K562 (cell line): ENCODE measurements at regions not wholly inside any gene's neighbourhood (a gene's known extent, or its start where the extent isn't known, plus 50 kb on each side); places are given as distances from the start of the nearest gene placed in this dataset.

Experiments used
- ATAC-seq: fragments of 200-7000 bp; cut with Tn5 transposase; 3 replicates; pipeline ENCODE4 v1.9.1; 2020; ENCODE audit warnings: moderate library complexity
- BruUV-seq: library from RNA; stranded (reverse); fragments of 400-500 nt; replicated peaks from 2 replicates; lab custom pipeline; 2021; lab: Mats Ljungman, UMichigan
- CTCF ChIA-PET: fragments of 300-600 bp; formaldehyde crosslinking; extraction: SDS; loops from one replicate; lab custom pipeline; 2021; ENCODE audit warnings: low intra/inter-chr PET ratio; lab: Yijun Ruan, JAX
- POLR2A ChIA-PET: fragments of 300-600, 350-650 bp; sonication (Branson Sonifier 250); formaldehyde crosslinking; extraction: SDS; loops from one replicate; lab custom pipeline; 2021; ENCODE audit warnings: antibody characterized with exemption, inconsistent platforms; lab: Yijun Ruan, JAX
- DNase-seq, 4 experiments: peaks; one replicate each; pipeline versions ENCODE4 v3.0.0 to v3.0.0-alpha.2; 2011 to 2018; ENCODE audit warnings: low spot score in 3 of 4, mixed read lengths in 3 of 4; ENCODE audit errors: extremely low read depth in 1 of 4
- FAIRE-seq: peaks from 2 replicates; lab custom pipeline; 2011; peaks lifted over from hg19 to GRCh38; lab: Jason Lieb, UNC
- H2AFZ ChIP-seq: 2 replicates; pipeline ENCODE4 v1.6.0; 2011; ENCODE audit warnings: low read depth, low read length, control low read depth, inconsistent platforms
- H3K27ac ChIP-seq: fragments of 200-600 bp; 3 replicates; pipeline ENCODE4 v1.8.0; 2011; ENCODE audit warnings: low read depth, mild to moderate bottlenecking, control low read depth, inconsistent platforms, low read length, moderate library complexity, mixed read lengths; ENCODE audit errors: extremely low read depth
- H3K27me3 ChIP-seq, 2 experiments: fragments of 300-600 bp in 1 of 2; 2 replicates in 1 of 2; 3 replicates in 1 of 2; pipeline versions ENCODE4 v1.6.0 to v1.8.0; 2011; ENCODE audit warnings: inconsistent platforms in 2 of 2, low read length in 2 of 2, mild to moderate bottlenecking in 1 of 2, mixed read lengths in 1 of 2, moderate library complexity in 1 of 2; ENCODE audit not compliant: control insufficient read depth in 2 of 2, insufficient read depth in 2 of 2
- H3K36me3 ChIP-seq: fragments of 300-600 bp; 3 replicates; pipeline ENCODE4 v1.8.0; 2011; ENCODE audit warnings: mild to moderate bottlenecking, low read length, inconsistent platforms; ENCODE audit not compliant: control insufficient read depth, insufficient read depth
- H3K4me1 ChIP-seq, 2 experiments: fragments of 200-600 bp in 1 of 2; replicated peaks in 1 of 2; 2 replicates in 1 of 2; 3 replicates in 1 of 2; pipeline versions ENCODE4 v1.5.1 to v1.8.0; 2011; ENCODE audit warnings: inconsistent platforms in 2 of 2, low read length in 2 of 2, mild to moderate bottlenecking in 1 of 2, mixed read lengths in 1 of 2, moderate library complexity in 1 of 2; ENCODE audit not compliant: control insufficient read depth in 2 of 2, insufficient read depth in 2 of 2
- H3K4me2 ChIP-seq: 2 replicates; pipeline ENCODE4 v1.6.1; 2011; ENCODE audit warnings: low read length, control low read depth, inconsistent platforms, mixed read lengths; ENCODE audit not compliant: insufficient read depth
- H3K4me3 ChIP-seq: fragments of 200-600 bp; sonication (generic), shearing (Covaris generic); 2 replicates; pipeline ENCODE4 v1.5.1; 2016; ENCODE audit warnings: control low read depth, inconsistent platforms
- H3K79me2 ChIP-seq: fragments of 200-600 bp; 3 replicates; pipeline ENCODE4 v1.8.0; 2011; ENCODE audit warnings: low read length, inconsistent platforms; ENCODE audit not compliant: control insufficient read depth, insufficient read depth
- H3K9ac ChIP-seq, 2 experiments: 2 replicates each; pipeline versions ENCODE4 v1.6.0 to v1.6.1; 2011; ENCODE audit warnings: low read depth in 2 of 2, low read length in 2 of 2, control low read depth in 1 of 2, inconsistent platforms in 1 of 2, mild to moderate bottlenecking in 1 of 2, mixed read lengths in 1 of 2; ENCODE audit not compliant: insufficient read depth in 1 of 2
- H3K9me1 ChIP-seq: one replicate; pipeline ENCODE4 v1.6.0; 2011; ENCODE audit warnings: inconsistent platforms, mild to moderate bottlenecking, low read length, moderate library complexity; ENCODE audit not compliant: control insufficient read depth, insufficient read depth
- H3K9me3 ChIP-seq: replicated peaks from 2 replicates; pipeline ENCODE4 v1.5.1; 2011; ENCODE audit warnings: low read depth, low read length, inconsistent platforms; ENCODE audit not compliant: control insufficient read depth, insufficient read depth
- H4K20me1 ChIP-seq: replicated peaks from 2 replicates; pipeline ENCODE4 v1.6.1; 2011; ENCODE audit warnings: low read length, inconsistent platforms, mixed read lengths; ENCODE audit not compliant: control insufficient read depth, insufficient read depth
- HOXB6 ChIP-seq: fragments of 250-450 bp; sonication (Bioruptor Pico); IDR thresholded peaks from 2 replicates; pipeline ENCODE4 v1.5.1; 2022; ENCODE audit warnings: mild to moderate bottlenecking, borderline replicate concordance
- MAFG ChIP-seq: fragments of 450-650 bp; conservative IDR thresholded peaks from 2 replicates; pipeline ENCODE4 v1.6.1; 2016; ENCODE audit warnings: missing genetic modification characterization, missing compliant biosample characterization
- WGBS: fragments of 100-300 bp; shearing (Covaris generic); methylation state at CpG from one replicate; pipeline ENCODE4 v1.1.6; 2016; ENCODE audit warnings: low coverage, mixed read lengths; ENCODE audit not compliant: insufficient coverage; ENCODE audit errors: missing lambda C conversion rate; 5-methylcytosine and 5-hydroxymethylcytosine counted together
- in situ Hi-C: fragments of 300-500 bp; cut with MboI; formaldehyde crosslinking; loops from 4 replicates; pipeline ENCODE4 v1.15.0; 2018; ENCODE audit warnings: inconsistent platforms, mixed read lengths
- intact Hi-C: fragments of 100-400 bp; cut with micrococcal nuclease; formaldehyde crosslinking; loops from 2 replicates; pipeline ENCODE4 v1.14.2; 2022
- TF ChIP-seq, protein P1 (sequence below), 2 experiments: fragments of 450-650 bp in 1 of 2; IDR thresholded peaks; 2 replicates each; pipeline ENCODE4 v1.6.1; 2011 to 2017; ENCODE audit warnings: low read depth in 2 of 2, antibody characterized with exemption in 1 of 2, borderline replicate concordance in 1 of 2, low read length in 1 of 2, mild to moderate bottlenecking in 1 of 2, mixed read lengths in 1 of 2; ENCODE audit not compliant: control insufficient read depth in 1 of 2
- TF ChIP-seq, protein P2 (sequence below): fragments of 450-650 bp; IDR thresholded peaks from 2 replicates; pipeline ENCODE4 v1.6.1; 2016; ENCODE audit warnings: mild to moderate bottlenecking, moderate library complexity

DNA sequence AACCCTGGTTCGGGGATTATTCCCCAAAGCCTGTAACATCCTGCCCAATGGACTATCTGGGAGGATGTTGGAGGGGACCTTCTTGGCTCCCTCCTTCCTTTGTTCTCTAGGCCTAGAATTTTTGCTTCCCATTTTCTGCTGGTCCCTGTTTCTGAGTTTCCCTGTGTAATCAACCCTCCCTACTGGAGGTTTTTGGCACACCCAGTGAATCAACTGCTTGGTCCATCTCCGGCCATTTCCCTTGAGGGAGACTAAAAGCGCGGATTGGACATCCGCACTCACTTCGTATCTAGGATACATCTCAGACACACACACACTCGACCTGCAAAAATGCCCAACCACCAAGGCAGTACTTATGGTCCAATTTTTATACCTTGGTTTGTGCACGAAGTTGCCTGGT lies 108.2 kb upstream of the MAGEE2 start:
- intact Hi-C loops: no loop called here
- FAIRE-seq (no peak), DNase-seq (no peak), ATAC-seq (no peak)
- H4K20me1 ChIP-seq: no peaks in the 10 kb centered on the region
- ChIA-PET POLR2A (no interaction called here), CTCF (no interaction called here)
- no peaks in the 10 kb centered on the region for H3K36me3 ChIP-seq
- no peaks in the 10 kb centered on the region for H3K9me1 ChIP-seq
- no peaks in the 10 kb centered on the region for H3K79me2 ChIP-seq
- BruUV-seq: no TSS peak
- no peaks in the 10 kb centered on the region for H3K4me1 ChIP-seq
- H2AFZ ChIP-seq: no peak overlapping the region
- no peak overlapping the region for H3K4me3 ChIP-seq
- in situ Hi-C loops: no loop called here
- H3K4me2 ChIP-seq: no peak overlapping the region
- no peaks in the 10 kb centered on the region for H3K9me3 ChIP-seq
- no peaks in the 10 kb centered on the region for H3K27me3 ChIP-seq
- no peak overlapping the region for H3K27ac ChIP-seq
- WGBS: 0% methylated on average over 7 of the region's 8 CpGs
- H3K9ac ChIP-seq: no peak overlapping the region
- TF ChIP-seq HOXB6 (CRISPR knock-in tag): no peak
- TF ChIP-seq MAFG (tag): no peak
- TF ChIP-seq, protein P1, sequence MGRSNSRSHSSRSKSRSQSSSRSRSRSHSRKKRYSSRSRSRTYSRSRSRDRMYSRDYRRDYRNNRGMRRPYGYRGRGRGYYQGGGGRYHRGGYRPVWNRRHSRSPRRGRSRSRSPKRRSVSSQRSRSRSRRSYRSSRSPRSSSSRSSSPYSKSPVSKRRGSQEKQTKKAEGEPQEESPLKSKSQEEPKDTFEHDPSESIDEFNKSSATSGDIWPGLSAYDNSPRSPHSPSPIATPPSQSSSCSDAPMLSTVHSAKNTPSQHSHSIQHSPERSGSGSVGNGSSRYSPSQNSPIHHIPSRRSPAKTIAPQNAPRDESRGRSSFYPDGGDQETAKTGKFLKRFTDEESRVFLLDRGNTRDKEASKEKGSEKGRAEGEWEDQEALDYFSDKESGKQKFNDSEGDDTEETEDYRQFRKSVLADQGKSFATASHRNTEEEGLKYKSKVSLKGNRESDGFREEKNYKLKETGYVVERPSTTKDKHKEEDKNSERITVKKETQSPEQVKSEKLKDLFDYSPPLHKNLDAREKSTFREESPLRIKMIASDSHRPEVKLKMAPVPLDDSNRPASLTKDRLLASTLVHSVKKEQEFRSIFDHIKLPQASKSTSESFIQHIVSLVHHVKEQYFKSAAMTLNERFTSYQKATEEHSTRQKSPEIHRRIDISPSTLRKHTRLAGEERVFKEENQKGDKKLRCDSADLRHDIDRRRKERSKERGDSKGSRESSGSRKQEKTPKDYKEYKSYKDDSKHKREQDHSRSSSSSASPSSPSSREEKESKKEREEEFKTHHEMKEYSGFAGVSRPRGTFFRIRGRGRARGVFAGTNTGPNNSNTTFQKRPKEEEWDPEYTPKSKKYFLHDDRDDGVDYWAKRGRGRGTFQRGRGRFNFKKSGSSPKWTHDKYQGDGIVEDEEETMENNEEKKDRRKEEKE (IDR thresholded peaks at IDR 0.05; ENCODE audit: borderline replicate concordance in 1 of 2, control insufficient read depth in 1 of 2, low read depth in 2 of 2, low read length in 1 of 2): no peak
- TF ChIP-seq, protein P2, sequence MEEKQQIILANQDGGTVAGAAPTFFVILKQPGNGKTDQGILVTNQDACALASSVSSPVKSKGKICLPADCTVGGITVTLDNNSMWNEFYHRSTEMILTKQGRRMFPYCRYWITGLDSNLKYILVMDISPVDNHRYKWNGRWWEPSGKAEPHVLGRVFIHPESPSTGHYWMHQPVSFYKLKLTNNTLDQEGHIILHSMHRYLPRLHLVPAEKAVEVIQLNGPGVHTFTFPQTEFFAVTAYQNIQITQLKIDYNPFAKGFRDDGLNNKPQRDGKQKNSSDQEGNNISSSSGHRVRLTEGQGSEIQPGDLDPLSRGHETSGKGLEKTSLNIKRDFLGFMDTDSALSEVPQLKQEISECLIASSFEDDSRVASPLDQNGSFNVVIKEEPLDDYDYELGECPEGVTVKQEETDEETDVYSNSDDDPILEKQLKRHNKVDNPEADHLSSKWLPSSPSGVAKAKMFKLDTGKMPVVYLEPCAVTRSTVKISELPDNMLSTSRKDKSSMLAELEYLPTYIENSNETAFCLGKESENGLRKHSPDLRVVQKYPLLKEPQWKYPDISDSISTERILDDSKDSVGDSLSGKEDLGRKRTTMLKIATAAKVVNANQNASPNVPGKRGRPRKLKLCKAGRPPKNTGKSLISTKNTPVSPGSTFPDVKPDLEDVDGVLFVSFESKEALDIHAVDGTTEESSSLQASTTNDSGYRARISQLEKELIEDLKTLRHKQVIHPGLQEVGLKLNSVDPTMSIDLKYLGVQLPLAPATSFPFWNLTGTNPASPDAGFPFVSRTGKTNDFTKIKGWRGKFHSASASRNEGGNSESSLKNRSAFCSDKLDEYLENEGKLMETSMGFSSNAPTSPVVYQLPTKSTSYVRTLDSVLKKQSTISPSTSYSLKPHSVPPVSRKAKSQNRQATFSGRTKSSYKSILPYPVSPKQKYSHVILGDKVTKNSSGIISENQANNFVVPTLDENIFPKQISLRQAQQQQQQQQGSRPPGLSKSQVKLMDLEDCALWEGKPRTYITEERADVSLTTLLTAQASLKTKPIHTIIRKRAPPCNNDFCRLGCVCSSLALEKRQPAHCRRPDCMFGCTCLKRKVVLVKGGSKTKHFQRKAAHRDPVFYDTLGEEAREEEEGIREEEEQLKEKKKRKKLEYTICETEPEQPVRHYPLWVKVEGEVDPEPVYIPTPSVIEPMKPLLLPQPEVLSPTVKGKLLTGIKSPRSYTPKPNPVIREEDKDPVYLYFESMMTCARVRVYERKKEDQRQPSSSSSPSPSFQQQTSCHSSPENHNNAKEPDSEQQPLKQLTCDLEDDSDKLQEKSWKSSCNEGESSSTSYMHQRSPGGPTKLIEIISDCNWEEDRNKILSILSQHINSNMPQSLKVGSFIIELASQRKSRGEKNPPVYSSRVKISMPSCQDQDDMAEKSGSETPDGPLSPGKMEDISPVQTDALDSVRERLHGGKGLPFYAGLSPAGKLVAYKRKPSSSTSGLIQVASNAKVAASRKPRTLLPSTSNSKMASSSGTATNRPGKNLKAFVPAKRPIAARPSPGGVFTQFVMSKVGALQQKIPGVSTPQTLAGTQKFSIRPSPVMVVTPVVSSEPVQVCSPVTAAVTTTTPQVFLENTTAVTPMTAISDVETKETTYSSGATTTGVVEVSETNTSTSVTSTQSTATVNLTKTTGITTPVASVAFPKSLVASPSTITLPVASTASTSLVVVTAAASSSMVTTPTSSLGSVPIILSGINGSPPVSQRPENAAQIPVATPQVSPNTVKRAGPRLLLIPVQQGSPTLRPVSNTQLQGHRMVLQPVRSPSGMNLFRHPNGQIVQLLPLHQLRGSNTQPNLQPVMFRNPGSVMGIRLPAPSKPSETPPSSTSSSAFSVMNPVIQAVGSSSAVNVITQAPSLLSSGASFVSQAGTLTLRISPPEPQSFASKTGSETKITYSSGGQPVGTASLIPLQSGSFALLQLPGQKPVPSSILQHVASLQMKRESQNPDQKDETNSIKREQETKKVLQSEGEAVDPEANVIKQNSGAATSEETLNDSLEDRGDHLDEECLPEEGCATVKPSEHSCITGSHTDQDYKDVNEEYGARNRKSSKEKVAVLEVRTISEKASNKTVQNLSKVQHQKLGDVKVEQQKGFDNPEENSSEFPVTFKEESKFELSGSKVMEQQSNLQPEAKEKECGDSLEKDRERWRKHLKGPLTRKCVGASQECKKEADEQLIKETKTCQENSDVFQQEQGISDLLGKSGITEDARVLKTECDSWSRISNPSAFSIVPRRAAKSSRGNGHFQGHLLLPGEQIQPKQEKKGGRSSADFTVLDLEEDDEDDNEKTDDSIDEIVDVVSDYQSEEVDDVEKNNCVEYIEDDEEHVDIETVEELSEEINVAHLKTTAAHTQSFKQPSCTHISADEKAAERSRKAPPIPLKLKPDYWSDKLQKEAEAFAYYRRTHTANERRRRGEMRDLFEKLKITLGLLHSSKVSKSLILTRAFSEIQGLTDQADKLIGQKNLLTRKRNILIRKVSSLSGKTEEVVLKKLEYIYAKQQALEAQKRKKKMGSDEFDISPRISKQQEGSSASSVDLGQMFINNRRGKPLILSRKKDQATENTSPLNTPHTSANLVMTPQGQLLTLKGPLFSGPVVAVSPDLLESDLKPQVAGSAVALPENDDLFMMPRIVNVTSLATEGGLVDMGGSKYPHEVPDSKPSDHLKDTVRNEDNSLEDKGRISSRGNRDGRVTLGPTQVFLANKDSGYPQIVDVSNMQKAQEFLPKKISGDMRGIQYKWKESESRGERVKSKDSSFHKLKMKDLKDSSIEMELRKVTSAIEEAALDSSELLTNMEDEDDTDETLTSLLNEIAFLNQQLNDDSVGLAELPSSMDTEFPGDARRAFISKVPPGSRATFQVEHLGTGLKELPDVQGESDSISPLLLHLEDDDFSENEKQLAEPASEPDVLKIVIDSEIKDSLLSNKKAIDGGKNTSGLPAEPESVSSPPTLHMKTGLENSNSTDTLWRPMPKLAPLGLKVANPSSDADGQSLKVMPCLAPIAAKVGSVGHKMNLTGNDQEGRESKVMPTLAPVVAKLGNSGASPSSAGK: no peak
